ELF-1 (cell line): ENCODE measurements at regions not wholly inside any gene's neighbourhood (a gene's known extent, or its start where the extent isn't known, plus 50 kb on each side); places are given as distances from the start of the nearest gene placed in this dataset.
A peak's percentile ranks its signal among the peaks of the same experiment; 100 is the strongest.
"Not testable (repeated sequence)": the region's sequence is repeated elsewhere in the genome, so short reads cannot be mapped to it uniquely, and the experiment has no call there.

Experiments
- DNase-seq: peaks from one replicate; pipeline ENCODE4 v3.0.0-alpha.2; 2016; ENCODE audit warnings: low read depth, low spot score

DNA sequence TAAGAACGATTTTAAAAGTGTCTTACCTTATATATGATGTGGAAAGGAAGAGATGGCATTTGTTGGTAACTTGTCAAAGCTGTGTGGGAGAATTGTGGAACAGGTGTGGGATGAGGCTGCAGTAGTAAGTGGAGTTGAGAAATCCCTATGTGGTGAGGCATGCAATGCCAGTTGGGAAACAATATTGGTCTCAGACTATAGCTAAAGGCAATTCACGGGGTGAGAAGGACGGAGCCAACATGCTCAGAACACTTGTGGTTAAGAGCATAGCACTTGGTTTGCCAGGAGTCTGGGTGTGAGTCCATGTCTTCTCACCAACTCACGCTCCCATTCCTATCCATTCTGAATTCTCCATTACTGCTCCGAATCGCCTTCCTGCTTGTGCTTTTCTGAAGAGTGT is 615.6 kb upstream of the ADAMTS9 start:
- no peak for DNase-seq

DNA sequence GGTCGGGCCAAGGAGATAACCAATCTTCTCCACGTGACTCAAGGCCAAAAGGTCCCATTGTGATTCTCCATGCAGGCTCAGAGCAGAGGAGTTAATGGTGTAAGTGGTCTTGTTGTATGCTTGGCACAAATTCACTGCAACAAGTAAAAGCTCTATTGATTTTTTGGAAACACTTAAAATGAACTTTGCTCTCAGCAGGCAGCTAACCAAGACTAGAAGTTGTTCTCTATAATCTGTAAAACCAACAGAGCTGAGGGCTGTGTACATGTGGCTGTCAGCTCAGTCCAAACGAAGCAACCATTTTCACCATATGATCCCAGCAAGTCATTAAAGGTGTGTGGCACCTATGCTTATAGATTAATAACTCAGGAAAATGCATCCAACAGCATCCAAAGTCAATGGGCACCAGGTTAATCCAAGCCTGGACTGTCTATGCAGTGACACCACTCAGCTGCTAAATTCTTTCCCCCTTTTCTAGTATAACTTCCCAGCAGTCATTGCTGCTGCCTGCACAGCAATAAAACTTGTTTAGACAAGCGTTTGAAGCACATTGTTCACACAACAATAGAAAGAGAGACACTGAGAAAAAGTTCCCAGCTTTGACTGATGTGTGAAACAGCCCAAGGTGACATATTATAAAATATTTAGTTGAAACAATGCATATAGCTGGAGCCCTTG is 603.8 kb upstream of the ADAMTS9 start:
- no peak for DNase-seq

DNA sequence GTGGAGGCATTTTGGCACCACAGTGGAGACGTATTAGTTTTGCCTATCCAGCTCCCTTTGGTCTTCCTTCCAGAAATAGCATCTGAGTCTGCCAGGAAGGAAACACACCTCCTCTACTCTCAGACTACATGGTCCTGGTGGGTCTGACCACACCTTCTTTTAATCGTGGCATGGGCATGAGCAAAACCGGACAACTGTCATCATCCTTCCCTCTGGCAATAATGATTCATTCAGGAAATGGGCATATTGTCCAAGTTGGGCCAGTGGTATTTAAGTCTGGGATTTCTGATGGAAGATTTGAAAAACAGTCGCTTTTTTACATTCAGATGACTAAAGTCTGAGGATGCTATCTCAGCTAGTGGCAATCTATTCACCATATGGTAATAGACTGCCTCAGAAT is 601.0 kb upstream of the ADAMTS9 start:
- DNase-seq: no peak

DNA sequence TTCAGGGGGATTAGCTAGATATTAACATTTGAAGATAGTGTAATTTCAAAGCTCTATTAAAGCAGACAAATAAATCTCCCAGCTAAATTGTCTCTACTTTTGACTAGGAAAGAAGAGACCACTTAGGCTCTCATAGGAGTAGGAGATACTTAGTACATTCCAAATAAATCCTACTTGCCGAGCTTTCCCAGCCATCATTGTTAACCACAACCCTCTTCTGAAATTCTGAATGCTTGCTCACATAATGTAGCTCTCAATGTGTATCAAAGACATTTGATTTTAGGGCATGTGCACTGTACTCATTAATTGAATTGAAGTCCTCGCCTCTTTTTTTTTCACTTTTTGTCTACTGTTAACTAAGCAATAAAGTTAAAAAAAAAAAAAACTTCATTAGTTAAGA is 598.2 kb upstream of the ADAMTS9 start:
- DNase-seq: no peak

DNA sequence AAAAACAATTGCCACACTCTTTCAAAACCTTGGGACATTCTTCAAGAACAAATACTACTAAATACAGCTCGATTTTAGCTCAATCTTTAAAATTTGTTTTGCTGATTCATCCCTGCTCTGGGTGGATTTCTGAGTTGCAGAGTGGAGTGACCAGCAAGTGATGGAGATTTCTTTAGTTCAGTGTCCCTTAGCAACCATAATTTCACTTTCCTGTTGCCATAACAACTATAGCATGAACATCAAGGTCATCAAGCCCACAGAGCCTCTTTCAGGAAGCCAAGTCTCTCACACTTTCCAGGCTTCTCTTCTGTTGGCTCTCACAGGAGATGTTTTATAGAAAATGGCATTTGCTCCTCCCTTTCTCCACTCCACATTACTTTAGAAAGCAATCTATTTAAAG is 597.2 kb upstream of the ADAMTS9 start:
- DNase-seq: no peak

DNA sequence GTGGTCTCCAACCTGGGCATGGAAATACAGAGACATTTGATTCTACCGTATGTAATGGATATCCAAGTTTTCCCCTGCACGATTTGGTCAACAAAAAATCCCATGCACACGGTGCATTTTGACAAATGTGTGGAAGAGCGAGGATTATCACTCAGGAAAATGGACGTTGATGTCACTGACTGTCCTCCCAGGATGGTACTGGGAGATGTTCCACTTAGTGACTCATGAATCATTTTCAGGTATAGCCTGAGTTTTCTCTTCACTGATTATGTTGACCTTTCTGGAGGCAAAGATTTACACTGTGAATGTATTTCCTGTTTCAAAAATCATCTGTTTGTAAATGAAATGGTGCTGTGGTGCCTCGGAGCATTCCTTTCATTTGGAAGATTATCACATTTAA is 596.7 kb upstream of the ADAMTS9 start:
- DNase-seq: no peak

DNA sequence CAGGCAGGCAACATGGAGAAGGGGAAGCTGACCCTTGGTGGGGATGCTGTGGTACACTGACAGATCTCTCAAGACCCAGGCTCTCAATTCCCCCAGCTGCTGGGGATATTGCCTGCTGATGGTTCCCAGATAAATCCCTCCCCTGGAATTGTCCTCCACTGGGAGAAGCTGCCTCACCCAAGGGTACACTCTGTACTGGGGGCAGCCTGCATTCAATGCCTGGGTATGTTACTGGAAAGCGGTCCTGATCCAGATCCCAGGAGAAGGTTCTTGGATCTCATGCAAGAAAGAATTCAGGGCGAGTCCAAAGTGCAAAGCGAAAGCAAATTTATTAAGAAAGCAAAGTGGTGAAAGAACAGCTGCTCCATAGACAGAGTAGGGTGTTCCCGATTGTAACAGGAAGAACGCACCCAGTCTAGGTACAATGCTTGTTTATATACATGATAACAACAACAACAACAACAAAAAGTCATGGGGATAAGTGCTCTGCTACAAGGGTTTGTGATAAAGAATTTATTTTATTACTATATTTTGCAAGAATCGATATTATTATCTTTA is 591.5 kb upstream of the ADAMTS9 start:
- no peak for DNase-seq

DNA sequence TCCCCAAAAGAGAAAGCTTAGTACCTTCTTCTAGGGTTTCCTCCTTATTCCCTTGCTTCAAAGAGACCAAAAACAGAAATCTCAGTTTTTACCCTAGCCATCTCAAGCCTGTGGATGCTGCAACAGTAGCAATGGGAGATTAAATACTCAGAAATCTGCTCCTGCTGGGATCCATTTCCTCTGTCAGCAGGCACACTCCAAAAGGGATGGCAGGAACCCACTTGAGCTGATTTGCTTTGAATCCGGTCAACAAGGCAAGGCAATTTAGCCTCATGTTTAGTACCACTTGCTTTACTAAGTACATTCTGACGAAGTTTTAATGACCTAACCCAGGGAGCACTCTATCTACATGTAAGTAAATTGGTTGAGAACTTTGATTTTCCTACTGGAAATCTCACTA is 590.0 kb upstream of the ADAMTS9 start:
- no peak for DNase-seq

DNA sequence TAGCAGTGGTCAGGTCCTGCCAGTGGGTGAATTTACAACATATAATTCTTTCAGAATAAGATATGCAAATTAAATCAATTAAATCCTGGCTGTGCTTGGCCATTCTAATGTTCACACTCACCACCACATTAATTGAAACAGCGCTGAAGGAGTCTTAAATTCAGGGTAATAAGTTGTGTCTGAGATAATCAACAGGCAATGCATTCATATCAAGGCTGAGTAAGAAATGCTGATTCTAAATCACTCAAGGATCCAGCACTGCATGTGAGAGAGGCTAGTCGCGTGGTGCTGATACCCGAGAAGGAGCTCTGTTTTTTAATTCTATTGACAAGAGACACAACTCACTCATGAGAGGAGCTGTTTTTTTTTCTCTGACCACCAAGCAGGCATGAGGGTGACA is 588.8 kb upstream of the ADAMTS9 start:
- DNase-seq: no peak

DNA sequence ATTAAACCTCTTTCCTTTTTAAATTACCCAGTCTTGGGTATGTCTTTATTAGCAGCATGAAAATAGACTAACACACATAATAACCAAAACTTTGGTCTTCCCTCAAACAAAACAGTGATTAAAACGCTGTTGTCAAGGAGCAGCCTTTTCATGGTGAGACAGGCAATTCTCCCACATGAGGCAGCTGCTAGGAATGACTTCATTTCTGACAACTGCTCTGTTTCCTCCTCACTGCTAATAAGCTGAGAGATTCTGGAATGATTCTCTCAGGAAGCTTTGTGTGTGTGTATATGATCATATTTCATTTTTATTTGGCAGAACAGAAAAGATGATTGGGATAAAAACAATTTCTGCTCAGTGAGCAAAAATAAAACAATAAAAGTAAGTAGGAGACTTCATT is 580.6 kb upstream of the ADAMTS9 start:
- no peak for DNase-seq

DNA sequence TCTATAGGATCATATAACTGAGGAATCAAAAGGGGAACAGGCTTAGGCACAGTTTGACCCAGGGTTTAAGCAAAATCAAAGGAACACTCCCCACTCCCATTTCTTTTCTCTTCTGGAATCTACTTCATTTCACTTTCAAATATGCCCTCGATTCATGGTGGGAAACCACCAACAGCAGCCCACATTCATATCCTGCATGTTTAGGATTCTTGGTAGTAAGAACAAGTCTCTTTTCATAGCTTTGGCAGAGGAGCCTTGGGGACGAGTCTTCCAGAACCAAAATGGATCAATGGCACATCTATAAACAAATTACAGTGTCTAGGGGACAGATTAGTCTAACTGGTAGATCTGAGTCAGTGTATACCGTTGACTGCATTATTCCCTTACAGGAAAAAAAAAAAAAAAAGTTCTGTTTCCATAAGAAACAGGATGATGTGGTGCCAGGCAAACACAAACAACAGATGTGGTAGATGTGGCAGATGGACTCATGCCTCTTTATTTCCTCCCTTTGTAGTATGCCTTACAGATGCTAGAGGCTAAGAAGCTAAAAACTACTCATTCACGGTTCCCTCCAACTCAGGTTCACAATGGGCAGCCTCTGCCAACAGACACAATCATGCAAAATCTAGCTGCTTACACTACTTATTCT is 578.3 kb upstream of the ADAMTS9 start:
- no peak for DNase-seq

DNA sequence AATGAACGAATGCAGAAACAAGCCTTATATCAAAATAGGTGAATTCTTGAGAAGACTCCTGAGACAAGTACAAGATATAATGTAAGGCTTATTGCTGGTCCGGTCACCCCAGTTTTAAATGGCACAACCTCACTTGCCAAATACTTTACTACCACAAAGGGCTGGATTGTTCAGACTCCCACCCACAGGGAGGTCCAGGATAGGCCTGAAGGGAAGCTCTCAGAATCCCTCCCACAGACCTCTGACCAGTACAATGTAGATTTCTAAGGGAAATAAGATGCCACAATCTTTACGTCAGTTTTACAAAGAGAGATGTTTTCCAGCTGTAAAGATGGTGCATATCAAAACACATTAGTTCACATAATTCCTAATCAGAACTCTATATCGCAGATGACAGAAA is 577.7 kb upstream of the ADAMTS9 start:
- DNase-seq: no peak

DNA sequence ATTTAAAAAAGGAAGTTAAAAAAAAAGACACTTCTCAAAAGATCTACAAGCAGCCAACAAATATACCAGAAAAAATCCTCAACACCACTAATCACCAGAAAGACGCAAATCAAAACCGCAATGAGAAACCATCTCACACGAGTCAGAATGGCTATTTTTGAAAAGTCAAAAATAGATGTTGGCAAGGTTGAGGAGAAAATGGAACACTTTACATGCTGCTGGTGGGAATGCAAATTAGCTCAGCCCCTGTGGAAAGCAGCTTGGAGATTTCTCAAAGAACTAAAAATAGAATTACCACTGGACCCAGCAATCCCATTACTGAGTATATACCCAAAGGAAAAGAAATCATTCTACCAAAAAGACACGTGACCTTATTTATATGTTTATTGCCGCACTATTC is 574.7 kb upstream of the ADAMTS9 start:
- DNase-seq: no peak

DNA sequence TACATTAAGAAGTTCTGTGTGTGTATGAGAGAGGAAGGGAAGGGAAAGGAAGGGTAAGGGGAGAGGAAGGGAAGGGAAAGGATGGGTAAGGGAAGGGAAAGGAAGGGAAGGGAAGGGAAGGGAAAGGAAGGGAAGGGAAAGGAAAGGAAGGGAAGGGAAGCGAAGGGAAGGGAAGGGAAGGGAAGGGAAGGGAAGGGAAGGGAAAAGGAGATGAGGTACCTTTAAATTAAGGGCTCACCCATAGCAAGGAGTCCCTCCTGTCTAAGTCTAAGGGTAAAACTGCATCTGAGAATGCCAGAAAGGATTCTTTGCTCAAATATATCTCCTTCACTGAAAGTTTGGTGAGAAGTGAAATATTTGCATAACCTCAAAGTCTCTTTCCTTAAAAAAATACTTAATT is 572.1 kb upstream of the ADAMTS9 start:
- no peak for DNase-seq

DNA sequence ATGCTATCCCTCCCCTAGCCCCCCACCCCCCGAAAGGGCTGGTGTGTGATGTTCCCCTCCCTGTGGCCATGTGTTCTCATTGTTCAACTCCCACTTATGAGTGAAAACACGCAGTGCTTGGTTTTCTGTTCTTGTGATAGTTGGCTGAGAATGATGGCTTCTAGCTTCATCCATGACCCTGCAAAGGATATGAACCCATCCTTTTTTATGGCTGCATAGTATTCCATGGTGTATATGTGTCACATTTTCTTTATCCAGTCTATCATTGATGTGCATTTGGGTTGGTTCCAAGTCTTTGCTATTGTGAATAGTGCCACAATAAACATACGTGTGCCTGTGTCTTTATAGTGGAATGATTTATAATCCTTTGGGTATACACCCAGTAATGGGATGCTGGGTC is 565.1 kb upstream of the ADAMTS9 start:
- DNase-seq: not testable (repeated sequence)

DNA sequence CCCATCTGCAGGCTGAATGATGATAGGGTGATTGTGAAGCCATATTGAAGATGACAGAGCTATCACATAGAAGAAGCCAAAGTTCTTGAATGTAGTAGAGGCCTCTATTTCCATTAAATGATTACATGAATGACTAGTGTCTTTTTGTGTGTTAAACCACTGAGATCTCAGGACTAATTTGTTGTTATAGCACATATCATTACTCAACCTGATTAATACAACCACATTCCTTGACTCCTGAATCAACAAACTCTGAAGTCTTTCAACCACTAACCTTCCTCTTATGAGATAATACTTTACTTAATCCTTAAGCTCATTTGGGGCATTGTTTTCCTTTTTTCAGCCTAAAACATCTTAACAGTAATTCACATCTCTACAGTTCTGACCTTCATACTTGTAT is 564.5 kb upstream of the ADAMTS9 start:
- no peak for DNase-seq

DNA sequence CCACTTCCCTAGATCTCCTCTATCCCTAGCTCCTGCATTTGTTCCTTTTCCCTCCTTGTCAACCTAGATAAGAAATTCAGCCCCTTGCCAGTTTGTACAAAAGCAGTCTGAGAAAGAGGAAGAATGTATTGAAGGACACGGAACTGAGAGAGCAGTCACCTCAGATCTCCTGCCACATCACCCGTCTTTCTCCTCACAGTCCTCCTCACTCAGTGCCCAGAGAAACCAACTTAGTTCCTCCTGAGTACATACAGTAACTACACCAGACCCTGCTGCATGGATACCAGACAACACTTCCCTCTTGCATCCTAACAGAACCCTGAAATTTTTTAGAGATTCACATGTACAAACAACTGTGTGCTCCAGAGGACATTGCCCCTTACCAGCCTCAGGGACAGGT is 563.6 kb upstream of the ADAMTS9 start:
- DNase-seq: no peak

DNA sequence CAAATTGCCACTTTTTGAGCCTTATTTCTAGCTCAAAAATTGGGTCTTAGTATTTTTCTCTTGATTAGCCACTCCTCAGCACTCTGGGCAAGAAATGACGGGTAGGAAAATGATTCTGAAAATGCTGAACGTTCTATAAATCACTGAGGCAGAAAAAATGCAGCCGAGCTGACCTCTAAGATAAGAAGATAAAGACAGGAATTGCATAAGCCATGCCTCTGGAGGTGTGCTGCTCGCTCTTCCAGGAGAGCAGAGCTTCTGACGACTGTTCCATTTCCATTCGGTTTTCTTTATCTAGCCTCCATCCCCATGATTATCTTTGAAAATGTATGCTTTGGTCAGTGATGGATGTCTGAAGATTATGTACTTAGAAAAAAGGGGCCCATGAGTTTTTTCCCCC is 558.8 kb upstream of the ADAMTS9 start:
- peak; percentile 9 for DNase-seq

DNA sequence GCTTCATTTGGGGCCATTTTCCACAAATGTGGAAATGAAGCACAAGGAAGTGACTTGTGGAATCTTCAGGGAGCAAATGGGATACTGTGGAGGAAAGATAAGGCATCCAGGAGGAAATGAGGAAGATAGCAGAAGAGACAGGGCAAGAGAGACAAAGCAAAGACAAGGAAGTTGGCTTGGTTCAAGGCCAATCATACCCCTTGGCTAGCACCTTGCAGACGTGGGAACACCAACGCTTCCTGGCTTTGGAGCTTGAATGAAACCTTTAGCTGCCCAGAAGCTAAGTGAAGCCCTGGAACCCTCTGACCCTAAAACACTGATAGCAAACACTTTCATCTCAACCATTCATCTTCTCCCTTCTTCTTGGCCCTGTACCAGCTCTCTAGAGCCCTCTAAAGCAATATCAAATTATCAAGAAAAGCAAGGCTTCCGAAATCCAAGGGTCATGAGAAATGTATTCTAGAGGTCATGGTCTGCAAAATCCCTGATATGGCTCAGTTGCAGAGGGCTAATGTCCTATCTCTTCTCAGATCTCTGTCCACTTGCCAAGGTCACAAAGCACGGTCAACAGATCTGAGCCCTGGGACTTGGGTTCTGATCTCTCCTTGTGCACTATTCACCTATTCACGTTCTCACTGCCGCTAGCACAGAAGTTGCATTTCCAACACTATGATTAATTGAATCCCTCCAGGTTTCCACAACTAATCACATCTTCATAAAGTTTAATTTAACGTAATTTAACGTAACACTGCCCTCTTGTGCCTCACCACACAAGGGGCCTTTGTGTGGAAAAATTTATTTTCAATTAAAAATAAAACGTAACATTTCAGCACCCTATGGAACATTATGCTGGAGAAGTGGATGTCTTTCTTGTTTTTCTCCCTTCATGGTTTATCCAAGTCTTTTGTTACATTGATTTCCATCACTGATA is 557.6 kb upstream of the ADAMTS9 start:
- no peak for DNase-seq

DNA sequence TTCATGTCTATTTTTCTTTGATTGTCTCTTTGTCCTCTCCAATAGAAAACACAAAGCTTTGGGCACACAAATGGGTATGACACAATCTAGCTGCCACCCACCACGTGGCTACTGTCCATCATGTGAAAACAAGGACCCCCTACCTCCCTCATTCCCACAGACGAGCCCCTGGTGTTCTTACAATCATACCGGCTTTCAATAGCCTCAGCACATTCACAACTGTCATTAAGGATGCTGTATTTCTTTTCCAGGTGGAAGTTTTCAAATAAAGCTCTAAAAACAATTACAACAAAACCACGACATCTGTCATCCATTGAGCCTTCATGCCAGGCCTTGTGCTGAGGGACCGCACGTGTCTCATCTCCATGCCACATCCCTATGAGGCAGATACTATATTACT is 552.6 kb upstream of the ADAMTS9 start:
- no peak for DNase-seq

DNA sequence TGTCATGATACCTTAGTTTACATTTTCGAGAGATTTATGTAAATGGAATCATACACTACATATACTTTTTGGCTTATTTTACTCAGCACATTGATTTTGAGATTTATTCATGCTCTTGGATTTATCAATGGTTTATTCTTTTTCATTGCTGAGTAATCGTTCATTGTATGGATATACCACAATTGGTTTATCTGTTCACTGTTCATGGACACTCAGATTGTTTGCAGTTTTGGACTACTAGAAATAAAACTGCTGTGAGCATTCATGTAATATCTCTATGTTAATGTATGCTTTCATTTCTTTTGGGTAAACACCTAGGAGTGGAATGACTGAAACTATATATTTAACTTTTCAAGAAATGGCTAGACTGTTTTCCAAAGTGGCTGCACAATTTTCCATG is 550.9 kb upstream of the ADAMTS9 start:
- no peak for DNase-seq

DNA sequence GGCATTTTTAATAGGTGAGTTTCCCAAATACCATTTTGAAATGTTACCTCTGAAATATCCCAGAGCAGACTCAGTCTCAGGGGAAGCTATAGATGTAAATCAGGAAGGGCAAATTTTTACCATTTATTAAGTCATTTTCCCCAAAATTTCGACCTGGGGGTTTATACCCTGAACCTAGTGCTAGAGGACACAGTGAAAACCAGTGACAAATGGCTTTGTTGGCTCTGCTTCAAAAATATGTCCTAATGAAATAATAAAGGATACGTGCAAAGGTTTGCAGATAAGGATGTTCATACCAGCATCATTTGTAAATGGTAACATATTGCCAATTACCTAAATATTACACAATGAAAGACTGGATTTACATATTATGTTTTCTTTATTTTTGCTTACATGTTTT is 546.7 kb upstream of the ADAMTS9 start:
- no peak for DNase-seq
